ENCODE measurements at regions not wholly inside any gene's neighbourhood (a gene's known extent, or its start where the extent isn't known, plus 50 kb on each side); places are given as distances from the start of the nearest gene placed in this dataset.

- Histone ChIP-seq H3K27me3 (ENCODE audit: insufficient read depth, low read length) (no peaks in the 10 kb centered on the region), H3K9me3 (ENCODE audit: control insufficient read depth in 1 of 2, insufficient read depth in 1 of 2, low read depth in 1 of 2, low read length in 2 of 2) (no peaks in the 10 kb centered on the region), H4K20me1 (ENCODE audit: insufficient read depth) (no peaks in the 10 kb centered on the region), H3K4me3 (replicated peaks in 1 of 2; ENCODE audit: low read depth in 1 of 2, low read length in 2 of 2) (no peak overlapping the region), H3K9me2 (ENCODE audit: insufficient read depth) (no peaks in the 10 kb centered on the region), H2AFZ (ENCODE audit: low read depth, low read length, poor library complexity, severe bottlenecking) (no peak overlapping the region), H3K9ac (ENCODE audit: low read length) (no peak overlapping the region), H3K36me3 (ENCODE audit: control insufficient read depth in 1 of 2, insufficient read depth in 2 of 2, low read length in 2 of 2) (no peaks in the 10 kb centered on the region), H3K4me1 (ENCODE audit: control insufficient read depth in 1 of 2, insufficient read depth in 2 of 2, low read length in 2 of 2) (no peaks in the 10 kb centered on the region), H3K79me2 (ENCODE audit: insufficient read depth, low read length) (no peaks in the 10 kb centered on the region), H3K4me2 (ENCODE audit: low read length) (no peak overlapping the region), H3K27ac (ENCODE audit: low read depth, low read length) (no peak overlapping the region)
- RAD21 ChIA-PET (ENCODE audit: low non-redundant PET in 1 of 2, low total read pairs in 2 of 2, uncharacterized antibody in 2 of 2, unreplicated experiment in 2 of 2) = no interaction called here
- no peak for ATAC-seq
- no TSS peak for BruUV-seq (replicated peaks)
- POLR2A ChIA-PET = no interaction called here
- intact Hi-C loops (cut with micrococcal nuclease) = no loop called here
- DNase-seq (ENCODE audit: low read depth, low spot score) = no peak
- CTCF ChIA-PET = no interaction called here
- no peak for TF ChIP-seq ZFX (IDR thresholded peaks at IDR 0.05)
- TF ChIP-seq EZH2 (IDR thresholded peaks at IDR 0.05) = no peak
- no peak for TF ChIP-seq JUND (IDR thresholded peaks at IDR 0.05)
- no peak for TF ChIP-seq ZNF274 (IDR thresholded peaks at IDR 0.05; ENCODE audit: low read depth, low read length)
- TF ChIP-seq ATF3 (IDR thresholded peaks at IDR 0.05) = no peak
- no peak for TF ChIP-seq ZBTB33 (IDR thresholded peaks at IDR 0.05; ENCODE audit: extremely low read depth, insufficient replicate concordance, low read length)
- no peak for TF ChIP-seq EGR1 (IDR thresholded peaks at IDR 0.05; ENCODE audit: low read depth)
- no peak for TF ChIP-seq RAD21 (IDR thresholded peaks at IDR 0.05; ENCODE audit: low read depth)
- no peak for TF ChIP-seq ELF1 (IDR thresholded peaks at IDR 0.05; ENCODE audit: borderline replicate concordance, low read depth)
- no peak for TF ChIP-seq FOSL1 (IDR thresholded peaks at IDR 0.05; ENCODE audit: low read depth)
Observed at GRCh38 chr3:11913316-11913715, 66.6 kb upstream of the TAMM41 start.

GRCh38 chr3:11914041-11914440, 67.4 kb upstream of the TAMM41 start:
- no peak for ATAC-seq
- no peak overlapping the region for H3K9ac ChIP-seq (ENCODE audit: low read length)
- no peaks in the 10 kb centered on the region for H3K27me3 ChIP-seq (ENCODE audit: insufficient read depth, low read length)
- intact Hi-C loops (cut with micrococcal nuclease) = no loop called here
- no peak for DNase-seq (ENCODE audit: low read depth, low spot score)
- H3K79me2 ChIP-seq (ENCODE audit: insufficient read depth, low read length) = no peaks in the 10 kb centered on the region
- RAD21 ChIA-PET (ENCODE audit: low non-redundant PET in 1 of 2, low total read pairs in 2 of 2, uncharacterized antibody in 2 of 2, unreplicated experiment in 2 of 2) = no interaction called here
- no peaks in the 10 kb centered on the region for H3K36me3 ChIP-seq (ENCODE audit: control insufficient read depth in 1 of 2, insufficient read depth in 2 of 2, low read length in 2 of 2)
- H3K4me2 ChIP-seq (ENCODE audit: low read length) = no peak overlapping the region
- POLR2A ChIA-PET = no interaction called here
- H3K27ac ChIP-seq (ENCODE audit: low read depth, low read length) = no peak overlapping the region
- no peaks in the 10 kb centered on the region for H3K9me2 ChIP-seq (ENCODE audit: insufficient read depth)
- no peaks in the 10 kb centered on the region for H3K9me3 ChIP-seq (ENCODE audit: control insufficient read depth in 1 of 2, insufficient read depth in 1 of 2, low read depth in 1 of 2, low read length in 2 of 2)
- BruUV-seq (replicated peaks) = no TSS peak
- H3K4me1 ChIP-seq (ENCODE audit: control insufficient read depth in 1 of 2, insufficient read depth in 2 of 2, low read length in 2 of 2) = no peaks in the 10 kb centered on the region
- no peaks in the 10 kb centered on the region for H4K20me1 ChIP-seq (ENCODE audit: insufficient read depth)
- H2AFZ ChIP-seq (ENCODE audit: low read depth, low read length, poor library complexity, severe bottlenecking) = no peak overlapping the region
- CTCF ChIA-PET = no interaction called here
- H3K4me3 ChIP-seq (replicated peaks in 1 of 2; ENCODE audit: low read depth in 1 of 2, low read length in 2 of 2) = no peak overlapping the region
- TF ChIP-seq CTCF (IDR thresholded peaks at IDR 0.05 in 2 of 3, conservative IDR thresholded peaks at IDR 0.05 in 1 of 3; ENCODE audit: borderline replicate concordance in 1 of 3, insufficient read depth in 1 of 3, low read depth in 2 of 3, low read length in 2 of 3) (no peak), MAX (IDR thresholded peaks at IDR 0.05) (no peak), JUND (IDR thresholded peaks at IDR 0.05) (no peak), CEBPB (IDR thresholded peaks at IDR 0.05; ENCODE audit: low read depth) (no peak), ZBTB33 (IDR thresholded peaks at IDR 0.05; ENCODE audit: extremely low read depth, insufficient replicate concordance, low read length) (no peak), SP1 (IDR thresholded peaks at IDR 0.05; ENCODE audit: low read depth) (no peak), SIN3A (IDR thresholded peaks at IDR 0.05; ENCODE audit: low read depth) (no peak), EGR1 (IDR thresholded peaks at IDR 0.05; ENCODE audit: low read depth) (no peak), SRF (IDR thresholded peaks at IDR 0.05; ENCODE audit: low read depth) (no peak), ZNF274 (IDR thresholded peaks at IDR 0.05; ENCODE audit: low read depth, low read length) (no peak)
